ENCODE measurements at regions not wholly inside any gene's neighbourhood (a gene's known extent, or its start where the extent isn't known, plus 50 kb on each side); places are given as distances from the start of the nearest gene placed in this dataset.
"Not testable (repeated sequence)": the region's sequence is repeated elsewhere in the genome, so short reads cannot be mapped to it uniquely, and the experiment has no call there.

DNA sequence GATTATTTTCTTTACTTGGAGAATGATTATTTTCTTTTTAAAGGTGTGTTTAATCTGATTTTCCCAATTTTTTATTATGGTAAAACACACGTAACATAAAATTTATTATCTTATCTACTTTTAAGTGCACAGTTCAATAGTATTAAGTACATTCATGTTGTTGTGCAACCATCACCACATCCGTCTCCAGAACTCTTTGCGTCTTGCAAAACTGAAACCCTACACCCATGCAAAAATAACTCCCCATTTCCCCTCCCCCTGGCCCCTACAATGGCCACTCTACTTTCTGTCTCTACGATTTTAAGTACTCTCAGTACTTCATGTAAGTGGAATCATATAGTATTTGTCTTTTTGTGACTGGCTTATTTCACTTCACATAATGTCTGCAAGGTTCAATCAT lies 230.7 kb downstream of the SATB1 start:
- no peak for DNase-seq (ENCODE audit: low read depth in 2 of 2)

DNA sequence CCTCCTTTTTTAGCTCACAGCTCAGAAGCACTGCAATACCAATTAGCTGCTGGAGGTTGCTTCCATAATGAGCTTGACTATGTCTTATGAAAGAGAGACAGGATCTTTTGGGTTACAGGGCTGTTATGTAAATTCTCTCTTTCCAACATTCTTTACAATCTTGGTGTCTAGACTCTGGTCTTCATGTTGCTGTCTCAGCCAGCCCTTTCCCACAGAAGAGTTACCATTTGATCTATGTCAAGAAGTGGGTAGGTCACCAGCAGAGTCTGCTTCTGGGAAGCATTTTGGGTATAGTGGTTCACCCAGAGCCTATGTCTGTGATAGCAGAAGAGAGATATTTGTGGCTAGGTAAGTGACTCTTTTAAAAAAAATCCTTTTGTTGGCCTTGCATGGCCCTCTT lies 234.5 kb downstream of the SATB1 start:
- no peak for DNase-seq (ENCODE audit: low read depth in 2 of 2)

DNA sequence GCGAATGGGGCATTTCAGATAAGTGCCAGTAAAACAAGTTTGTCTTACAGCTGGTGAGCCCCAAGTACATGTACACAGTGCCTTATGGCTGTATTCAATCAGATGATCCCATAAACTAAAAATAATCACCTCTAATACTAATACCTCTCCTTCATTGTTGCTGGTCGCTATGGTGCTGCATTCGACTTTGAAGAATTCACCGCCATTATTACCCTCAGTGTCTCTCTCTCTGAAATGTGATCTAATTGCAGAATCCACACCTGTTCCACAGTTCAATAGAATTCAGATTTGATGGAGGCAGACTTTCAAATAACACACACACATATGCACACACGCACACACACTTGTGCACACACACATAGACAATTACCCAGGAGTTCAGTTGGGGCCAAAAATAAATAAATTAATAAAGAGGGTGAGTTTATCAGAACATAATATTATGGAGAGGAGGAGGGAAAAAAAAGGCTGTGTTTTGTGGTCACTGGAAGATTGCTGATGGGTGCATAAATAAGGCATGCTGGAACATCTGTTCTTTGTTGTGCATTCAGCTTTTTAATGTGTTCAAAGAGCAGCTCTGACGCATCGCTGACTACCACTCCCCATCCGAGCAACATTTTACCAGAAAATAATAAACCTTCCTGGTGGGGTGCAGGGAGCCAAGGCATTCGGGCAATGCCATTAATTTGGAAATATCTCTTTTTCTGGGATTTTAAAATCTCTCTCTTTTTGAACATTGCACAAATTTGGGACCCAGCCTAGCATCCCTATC lies 235.7 kb downstream of the SATB1 start:
- DNase-seq (ENCODE audit: low read depth in 2 of 2), result no peak

DNA sequence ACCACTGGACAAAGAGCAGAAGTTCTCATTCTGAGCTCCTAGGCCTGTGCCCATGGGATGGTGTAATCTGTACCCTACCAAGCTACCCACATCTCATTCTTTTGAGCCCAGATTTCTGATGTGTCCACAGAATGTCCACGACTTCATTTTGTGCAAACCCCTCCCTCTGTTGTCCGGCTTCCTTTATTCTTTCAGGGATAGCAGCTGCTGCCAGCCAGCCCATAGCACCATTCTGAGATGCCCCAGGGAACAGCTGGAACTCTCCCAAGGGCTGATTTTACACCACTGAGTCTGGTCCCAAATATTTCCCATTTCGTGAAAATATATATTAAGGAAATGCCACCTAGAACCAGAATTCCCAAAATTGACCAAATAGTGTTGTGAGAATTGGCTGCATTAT lies 236.6 kb downstream of the SATB1 start:
- DNase-seq (ENCODE audit: low read depth in 2 of 2), result no peak

DNA sequence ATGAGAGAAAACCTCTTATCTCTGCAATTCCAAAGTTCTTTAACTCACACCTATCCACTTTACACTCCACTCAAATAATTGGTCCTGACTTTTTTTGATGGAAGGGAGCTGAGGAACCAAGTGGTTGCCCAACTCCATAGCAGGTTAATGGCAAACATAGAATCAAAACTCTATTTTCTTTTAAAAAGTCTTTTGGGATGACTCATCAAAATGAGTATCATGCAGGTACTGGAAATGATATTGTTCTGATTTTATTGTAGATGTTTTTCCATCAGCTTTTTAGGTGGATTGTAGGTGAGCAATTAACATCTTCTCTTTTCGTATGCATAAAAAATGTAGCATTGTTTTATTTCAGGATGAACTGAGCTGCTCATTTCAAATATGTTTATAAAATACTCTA lies 239.5 kb downstream of the SATB1 start:
- DNase-seq (ENCODE audit: low read depth in 2 of 2), result no peak

DNA sequence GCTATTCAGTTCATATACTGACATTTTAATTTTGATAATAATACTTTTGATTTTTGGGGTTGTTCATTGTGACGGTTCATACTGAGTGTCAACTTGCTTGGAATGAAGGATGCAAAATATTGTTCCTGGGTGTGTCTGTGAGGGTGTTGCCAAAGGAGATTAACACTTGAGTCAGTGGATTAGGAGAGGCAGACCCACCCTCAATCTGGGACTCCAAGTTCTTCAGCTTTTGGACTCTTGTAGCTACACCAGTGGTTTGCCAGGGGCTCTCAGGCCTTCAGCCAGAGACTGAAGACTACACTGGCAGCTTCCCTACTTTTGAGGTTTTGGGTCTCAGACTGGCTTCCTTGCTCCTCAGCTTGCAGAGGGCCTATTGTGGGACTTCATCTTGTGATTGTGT lies 242.2 kb downstream of the SATB1 start:
- DNase-seq (ENCODE audit: low read depth in 2 of 2), result not testable (repeated sequence)

DNA sequence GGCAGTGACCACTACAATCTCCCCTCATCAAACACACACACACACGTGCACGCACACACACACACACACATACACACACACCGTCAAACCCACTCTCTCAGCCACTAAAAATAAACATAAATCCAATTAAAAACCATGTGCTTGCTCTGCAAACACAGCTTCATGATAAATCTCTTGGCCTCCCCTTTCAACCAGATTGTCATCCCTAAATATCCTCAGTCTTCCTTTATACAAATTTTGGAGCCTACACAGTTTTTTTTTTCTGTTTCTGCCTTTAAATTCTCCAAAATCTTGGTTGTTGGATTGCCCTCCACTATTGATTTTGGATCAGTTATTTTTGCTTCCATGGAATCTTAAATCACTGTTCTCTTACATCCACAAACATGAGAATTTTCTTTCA lies 245.6 kb downstream of the SATB1 start:
- DNase-seq (ENCODE audit: low read depth in 2 of 2), result no peak

DNA sequence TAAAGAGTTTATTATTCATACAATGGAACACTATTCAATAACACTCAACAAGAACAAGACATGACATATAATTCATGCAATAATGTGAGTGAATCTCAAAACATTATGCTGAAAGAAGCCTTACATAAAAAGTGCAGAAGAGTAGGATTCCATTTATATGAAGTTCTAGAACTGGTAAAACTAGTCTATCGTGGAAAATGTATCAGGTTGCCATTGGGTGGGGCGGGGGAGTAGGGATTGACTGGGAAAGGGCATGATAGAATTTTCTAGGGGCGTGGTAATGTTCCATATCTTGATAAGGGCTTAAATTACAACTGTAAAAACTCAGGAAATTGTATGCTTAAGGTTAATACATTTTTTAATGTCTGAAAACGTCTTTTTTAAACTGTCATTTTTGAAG lies 247.9 kb downstream of the SATB1 start:
- no peak for DNase-seq (ENCODE audit: low read depth in 2 of 2)

DNA sequence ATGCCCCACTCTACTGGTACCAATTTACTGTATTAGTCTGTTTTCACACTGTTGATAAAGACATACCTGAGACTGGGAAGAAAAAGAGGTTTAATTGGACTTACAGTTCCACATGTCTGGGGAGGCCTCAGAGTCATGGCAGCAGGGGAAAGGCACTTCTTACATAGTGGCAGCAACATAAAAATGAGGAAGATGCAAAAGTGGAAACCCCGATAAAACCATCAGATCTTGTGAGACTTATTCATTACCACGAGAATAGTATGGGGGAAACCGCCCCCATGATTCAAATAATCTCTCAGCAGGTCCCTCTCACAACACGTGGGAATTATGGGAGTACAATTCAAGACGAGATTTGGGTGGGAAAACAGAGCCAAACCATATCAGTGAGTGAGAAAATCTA lies 251.2 kb downstream of the SATB1 start:
- DNase-seq (ENCODE audit: low read depth in 2 of 2), result not testable (repeated sequence)

DNA sequence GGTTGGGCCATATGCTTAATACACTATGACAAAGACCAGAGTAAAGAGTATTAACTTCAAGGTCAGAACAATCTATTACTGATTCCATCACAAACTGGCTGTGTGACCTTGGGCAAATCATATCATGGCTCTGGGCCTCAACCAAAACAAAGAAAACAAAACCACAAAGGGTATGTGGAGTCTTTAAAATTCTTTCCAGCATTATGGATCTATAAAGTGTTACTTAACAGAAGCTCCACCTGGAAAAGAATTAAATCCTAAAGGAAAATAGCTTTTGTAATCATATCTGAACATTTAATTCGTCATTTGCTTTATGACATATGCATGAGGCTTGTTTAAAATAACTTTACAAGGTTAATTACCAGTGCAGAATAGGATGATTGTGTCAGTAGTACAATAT lies 265.5 kb downstream of the SATB1 start:
- no peak for DNase-seq (ENCODE audit: low read depth in 2 of 2)

DNA sequence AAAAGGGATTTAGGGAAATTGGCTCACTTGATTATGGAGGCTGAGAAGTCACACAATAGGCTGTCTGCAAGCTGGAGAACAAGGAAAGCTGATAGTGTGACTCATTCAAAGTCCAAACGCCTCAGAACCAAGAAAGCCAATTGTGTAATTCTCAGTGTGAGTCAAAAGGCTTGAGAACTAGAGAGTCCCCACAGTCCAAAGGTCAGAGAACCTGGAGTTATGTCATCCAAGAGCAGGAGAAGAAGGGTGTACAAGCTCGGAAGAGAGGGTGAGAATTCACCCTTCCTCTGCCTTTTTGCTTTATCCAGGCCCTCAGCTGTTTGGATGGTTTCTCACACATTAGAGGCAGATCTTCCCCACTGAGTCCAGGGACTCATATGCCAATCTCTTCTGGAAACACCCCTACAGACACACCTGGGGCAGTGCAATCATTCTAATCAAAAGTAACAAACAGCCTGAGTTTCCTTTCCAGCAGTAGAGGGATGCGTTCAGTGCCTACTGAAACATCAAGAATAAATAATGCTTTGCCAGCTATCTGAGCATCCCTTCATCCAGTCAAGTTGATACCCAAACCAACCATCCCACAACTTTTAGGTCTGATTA lies 271.5 kb downstream of the SATB1 start:
- DNase-seq (ENCODE audit: low read depth in 2 of 2), result no peak

DNA sequence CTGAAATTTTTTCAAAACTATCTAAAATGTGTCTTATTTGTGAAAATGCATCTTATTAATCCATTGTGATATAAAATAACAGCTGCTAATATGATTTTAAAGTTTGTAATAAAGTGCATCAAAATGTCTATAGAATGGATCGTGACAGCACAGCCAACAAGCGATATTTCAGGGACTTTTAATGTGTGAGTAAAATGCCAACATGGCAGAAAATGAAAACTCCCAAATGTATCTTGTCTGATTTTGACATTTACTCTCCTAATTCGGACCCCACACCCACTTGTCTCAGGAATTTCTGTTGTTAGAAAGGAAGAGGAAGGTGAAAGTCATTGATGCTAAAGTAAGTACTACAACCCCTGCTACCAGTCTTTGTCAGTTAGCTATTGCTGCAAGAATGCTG lies 273.9 kb downstream of the SATB1 start:
- DNase-seq (ENCODE audit: low read depth in 2 of 2), result no peak

DNA sequence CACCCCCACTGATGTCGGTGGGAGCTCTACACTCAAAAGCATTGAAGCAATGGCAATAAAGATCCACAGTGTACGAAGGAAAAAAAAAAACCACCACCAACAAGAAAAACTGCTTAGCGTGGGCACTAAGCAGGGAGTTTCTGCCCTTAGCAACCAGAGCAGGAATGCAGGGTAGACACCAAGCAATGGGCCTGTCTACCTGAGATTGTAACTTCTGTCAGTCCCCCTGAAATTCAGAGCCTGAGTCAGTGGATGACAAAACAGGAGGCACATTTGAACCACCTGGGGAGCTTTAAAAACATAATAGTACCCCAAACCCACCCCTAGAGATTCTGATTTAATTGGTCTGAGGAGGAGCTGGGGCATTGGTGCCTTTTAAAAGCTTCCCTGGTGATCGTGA lies 275.2 kb downstream of the SATB1 start:
- no peak for DNase-seq (ENCODE audit: low read depth in 2 of 2)

DNA sequence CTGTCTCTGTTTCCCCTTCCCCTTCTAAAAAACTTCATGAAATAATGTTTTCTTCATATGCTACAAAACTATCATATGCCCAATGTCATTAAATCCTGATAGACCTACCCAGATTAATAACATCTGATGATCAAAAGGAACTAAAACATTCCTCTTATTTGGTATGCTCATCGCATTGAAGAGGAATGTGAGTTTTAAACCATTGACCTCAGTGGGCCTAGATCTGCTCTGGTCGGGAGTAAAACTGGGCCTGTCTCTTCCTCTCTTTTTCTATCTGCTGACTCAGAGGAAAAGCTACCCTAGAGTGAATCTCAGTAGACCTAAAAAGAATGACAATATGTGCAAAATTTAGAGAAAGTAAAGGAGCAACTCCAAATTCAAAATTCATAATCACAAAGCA lies 275.8 kb downstream of the SATB1 start:
- no peak for DNase-seq (ENCODE audit: low read depth in 2 of 2)

DNA sequence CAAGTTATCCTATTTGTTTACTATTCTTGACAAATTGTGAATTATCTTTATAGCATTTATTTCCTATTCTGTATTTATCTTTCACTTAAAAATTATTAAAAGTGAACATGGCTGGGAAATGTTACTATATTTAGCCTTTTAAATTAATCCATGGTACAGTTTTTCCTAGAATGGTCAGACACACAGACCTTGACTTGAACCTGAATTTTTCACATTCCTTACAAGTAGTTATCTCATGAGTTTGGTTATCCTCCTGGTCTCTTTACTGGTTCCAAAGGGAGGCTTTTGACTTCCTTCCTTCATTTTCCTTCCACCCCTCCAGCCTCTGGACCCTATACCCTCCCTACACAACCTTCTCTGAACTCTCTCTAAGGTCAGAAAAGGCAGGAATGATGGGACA lies 280.6 kb downstream of the SATB1 start:
- DNase-seq (ENCODE audit: low read depth in 2 of 2), result no peak

DNA sequence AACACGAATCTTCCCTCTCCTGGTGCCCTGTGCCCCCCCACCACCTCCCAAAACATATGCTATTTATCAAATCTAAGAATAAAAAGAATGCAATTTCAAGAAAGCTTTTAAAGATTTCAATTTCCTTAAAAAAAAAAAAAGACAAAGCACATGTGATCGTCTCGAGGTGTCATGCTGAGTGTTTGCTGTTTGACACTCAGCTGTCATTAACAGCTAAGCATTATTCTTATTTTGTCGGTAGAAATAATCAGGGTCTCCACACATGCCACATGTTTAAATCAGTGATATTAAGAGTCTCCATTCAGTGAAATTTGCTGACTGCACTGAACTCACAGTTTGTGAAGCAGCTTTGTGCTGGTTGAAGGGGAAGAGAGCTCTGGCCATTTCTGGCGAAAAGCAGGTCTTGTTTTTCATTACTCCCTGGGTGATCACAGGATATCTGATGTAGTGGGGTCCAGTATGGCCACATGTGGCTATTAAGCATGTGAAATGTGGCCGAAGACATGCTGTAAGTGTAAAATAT lies 281.8 kb downstream of the SATB1 start:
- DNase-seq (ENCODE audit: low read depth in 2 of 2), result no peak

DNA sequence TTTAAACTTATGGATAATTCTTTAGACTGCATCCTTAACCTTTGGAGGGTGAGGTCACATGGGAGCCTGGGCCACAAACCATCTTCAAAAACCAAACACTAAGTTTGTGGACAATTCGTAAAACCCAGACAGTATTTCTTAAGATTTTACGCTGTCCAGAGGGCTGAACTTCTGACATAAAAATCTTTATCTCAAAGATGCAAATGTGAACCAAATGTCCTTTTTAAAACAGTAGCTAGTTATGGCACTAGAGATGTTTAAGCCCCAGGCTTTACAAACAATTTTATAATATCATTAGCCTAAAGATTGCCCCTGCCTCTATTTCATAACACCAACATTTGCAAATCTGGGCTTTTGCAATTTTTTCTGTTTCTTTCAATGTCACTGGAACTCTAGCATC lies 287.2 kb downstream of the SATB1 start:
- no peak for DNase-seq (ENCODE audit: low read depth in 2 of 2)

DNA sequence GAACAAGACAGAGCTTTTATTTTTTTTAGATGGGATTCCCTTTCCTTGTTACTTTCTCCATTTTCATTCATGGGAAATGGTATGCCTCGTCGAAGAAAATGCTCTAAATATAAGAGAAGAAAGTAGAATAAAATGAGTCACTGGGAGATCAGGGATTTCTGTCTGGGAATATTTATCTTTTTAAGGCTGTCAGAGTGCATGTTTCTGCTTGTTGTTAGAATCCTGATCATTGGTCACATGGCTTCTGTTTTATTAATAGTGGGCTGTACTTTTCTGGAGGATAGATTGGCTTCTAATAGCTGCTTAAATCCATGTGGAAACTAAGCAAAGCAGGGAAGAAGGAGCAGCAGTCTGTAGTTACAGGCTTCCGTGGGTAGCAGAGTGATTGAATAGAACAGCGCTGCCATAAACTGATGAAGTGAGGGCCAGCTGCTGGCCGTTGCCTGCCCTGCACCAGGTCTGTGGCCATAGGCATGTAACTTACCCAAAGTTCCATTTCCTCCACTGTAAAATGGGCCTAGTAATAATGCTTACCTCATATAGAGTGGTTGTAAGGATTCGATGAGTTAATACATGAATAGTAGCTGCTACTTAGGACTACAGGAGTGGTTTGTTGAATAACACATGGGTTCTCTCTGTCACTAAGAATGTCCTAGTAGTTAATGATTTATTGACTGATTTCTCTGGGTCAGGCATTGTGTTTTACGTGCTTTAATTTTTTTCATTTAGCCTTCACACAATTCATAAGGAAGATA lies 289.9 kb downstream of the SATB1 start:
- DNase-seq (ENCODE audit: low read depth in 2 of 2), result no peak

DNA sequence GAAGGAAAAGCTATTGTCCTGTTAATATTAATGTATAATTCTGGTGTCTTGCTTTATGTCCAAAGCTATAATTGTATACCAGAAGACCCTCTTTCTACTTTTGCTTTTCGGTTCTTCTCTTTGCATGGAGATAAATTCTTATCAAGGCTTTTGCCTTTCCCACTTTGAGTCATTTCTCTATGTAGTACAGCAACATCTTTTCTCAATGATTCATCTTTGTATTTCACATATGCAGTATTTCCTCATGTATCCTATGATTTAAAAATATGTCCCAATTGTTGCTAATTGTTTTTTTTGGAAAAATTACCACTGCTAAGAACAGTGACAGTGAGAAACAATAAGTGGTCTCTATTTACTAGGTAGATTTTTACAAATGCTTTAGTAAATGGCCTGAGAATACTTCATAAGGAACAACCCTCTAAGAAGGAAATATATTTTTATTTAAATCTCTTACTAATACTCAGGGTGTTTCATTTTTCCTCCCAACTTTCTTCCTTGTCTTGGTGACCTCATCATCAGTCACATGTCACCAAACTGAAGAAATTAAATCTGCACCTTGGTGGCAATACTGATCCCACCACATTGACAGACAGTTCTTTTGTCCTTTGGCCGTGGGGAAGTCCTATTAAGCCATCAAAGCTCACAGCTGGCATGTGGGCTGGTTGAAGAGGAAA lies 290.6 kb downstream of the SATB1 start:
- DNase-seq (ENCODE audit: low read depth in 2 of 2), result no peak

DNA sequence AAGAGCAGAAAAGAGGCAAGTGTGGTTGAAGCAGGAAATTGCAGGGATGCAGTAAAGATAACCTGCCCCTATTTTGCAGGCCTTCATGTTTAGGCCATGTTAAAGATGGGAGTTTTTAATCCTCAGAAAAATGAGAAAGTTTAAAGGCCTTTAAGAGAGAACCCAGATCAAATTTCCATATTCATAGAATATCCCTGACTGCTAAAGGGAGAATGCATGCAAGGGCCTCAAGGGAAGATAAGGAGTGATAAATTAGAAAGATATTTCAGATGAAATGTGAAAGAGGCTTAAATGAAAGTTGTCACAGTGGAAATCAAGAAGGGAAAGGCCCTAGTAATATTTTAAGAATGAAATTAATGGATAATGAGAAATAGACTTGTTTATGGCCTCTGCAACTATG lies 292.1 kb downstream of the SATB1 start:
- no peak for DNase-seq (ENCODE audit: low read depth in 2 of 2)

DNA sequence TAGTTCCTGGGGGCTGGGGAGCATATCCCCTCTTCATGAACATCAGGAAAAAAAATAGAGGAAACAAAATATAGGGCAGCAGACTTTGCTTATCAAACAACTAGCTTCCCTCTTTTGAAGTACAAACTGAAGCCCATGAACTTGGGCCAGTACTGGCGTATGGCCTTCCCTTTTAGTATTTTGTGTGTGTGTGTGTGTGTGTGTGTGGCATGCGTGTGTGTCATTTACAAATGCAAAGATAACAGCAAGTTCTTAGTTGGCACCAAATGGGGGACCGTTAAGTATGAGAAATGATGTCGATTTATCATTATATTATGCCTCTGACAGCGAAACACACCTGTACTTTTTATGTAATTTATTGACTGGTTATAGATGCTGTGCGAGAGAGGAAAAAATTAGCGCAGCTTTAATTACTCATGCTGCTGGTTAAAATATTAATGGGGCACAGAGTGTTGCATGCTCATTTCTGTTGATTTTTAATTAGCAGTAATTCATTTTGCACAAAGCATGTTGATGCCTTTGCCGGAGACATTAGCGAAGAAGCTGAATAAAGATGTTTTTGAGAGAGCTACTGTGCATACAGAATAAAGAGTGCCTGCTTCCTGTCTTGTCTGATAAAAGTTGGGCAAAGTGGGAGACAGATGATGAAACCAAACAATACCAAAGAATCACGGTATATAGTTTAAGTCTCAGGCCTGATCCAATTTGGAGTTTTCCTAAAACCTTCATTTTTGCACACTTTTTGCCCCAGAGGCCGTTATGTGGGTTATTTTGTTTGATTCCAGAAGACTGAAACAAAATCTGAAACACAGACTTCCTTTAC lies 297.1 kb downstream of the SATB1 start:
- DNase-seq (ENCODE audit: low read depth in 2 of 2), result no peak
